ENCODE measurements at regions not wholly inside any gene's neighbourhood (a gene's known extent, or its start where the extent isn't known, plus 50 kb on each side); places are given as distances from the start of the nearest gene placed in this dataset.
"Not testable (repeated sequence)": the region's sequence is repeated elsewhere in the genome, so short reads cannot be mapped to it uniquely, and the experiment has no call there.

DNA sequence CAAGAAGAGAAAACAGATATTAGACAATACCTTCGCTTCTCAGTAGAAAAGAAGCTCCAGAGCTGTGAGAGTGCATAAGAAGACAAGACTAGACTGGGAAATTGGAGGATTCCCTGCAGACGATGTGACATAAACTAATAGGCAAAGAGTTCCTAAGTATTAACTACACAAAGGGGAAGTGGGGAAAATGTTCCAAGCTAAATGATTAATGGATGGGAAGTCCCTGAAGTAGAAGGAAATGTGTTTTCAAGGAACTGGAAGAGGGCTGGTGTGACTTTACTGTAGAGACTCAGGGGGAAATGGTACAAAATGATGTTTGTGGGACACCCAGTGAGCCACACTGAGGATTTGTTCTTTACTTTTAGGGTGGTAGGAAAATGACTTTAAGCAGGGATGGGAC is 69.7 kb upstream of the DCLK2 start:
- DNase-seq = no peak
- POLR2A ChIA-PET = no interaction called here

DNA sequence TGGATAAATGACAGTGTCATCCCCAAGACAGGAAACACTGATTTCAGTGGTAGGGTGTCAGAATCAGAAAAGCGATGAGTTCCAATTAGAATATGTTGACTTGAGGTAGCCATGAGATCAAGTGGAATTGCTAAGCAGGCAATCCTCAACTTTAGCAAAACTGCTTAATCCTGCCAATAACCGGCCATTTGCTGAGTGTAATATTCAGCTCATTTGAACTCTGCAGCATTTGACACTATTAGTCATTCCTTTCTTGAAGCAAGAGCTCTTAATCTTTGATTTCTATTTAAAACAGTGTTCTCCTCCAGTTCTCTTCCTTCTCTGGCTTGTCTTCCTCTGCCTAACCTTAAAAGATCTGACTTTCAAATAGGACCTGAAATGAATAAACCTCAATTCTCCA is 68.7 kb upstream of the DCLK2 start:
- H3K9me3 Mint-ChIP-seq = no peaks in the 10 kb centered on the region
- H3K4me3 Mint-ChIP-seq = no peak overlapping the region
- no peak overlapping the region for H3K4me3 ChIP-seq (ENCODE audit: low read length)
- CTCF ChIA-PET = interaction anchor here (0.6 to 1.0 kb wide), 2 partner anchors 9 to 858 kb away, joined by 3 to 4 read pairs; no protein-coding TSS in a partner anchor
- no peak for DNase-seq
- H3K36me3 ChIP-seq (ENCODE audit: insufficient read depth, low read length) = no peaks in the 10 kb centered on the region
- H3K9me3 ChIP-seq (ENCODE audit: low read length) = no peaks in the 10 kb centered on the region
- H3K36me3 Mint-ChIP-seq = no peaks in the 10 kb centered on the region
- no peaks in the 10 kb centered on the region for H3K27me3 ChIP-seq (ENCODE audit: insufficient read depth, low read length, poor library complexity, severe bottlenecking)
- H3K4me1 ChIP-seq (ENCODE audit: insufficient read depth, low read length) = no peaks in the 10 kb centered on the region
- no peaks in the 10 kb centered on the region for H3K4me1 Mint-ChIP-seq
- peaks cover 2 to 14% of the 10 kb centered on the region in 2 donors for H3K27me3 Mint-ChIP-seq
- no peak overlapping the region for H3K27ac Mint-ChIP-seq
- POLR2A ChIA-PET = no interaction called here
- H3K27ac ChIP-seq (ENCODE audit: low read depth, low read length) = no peak overlapping the region

More for the DNA sequence above, 69.7 kb upstream of the DCLK2 start:
- no peaks in the 10 kb centered on the region for H3K4me1 ChIP-seq (ENCODE audit: insufficient read depth, low read length)
- H3K27me3 ChIP-seq (ENCODE audit: insufficient read depth, low read length, poor library complexity, severe bottlenecking) = no peaks in the 10 kb centered on the region
- H3K27ac Mint-ChIP-seq = no peak overlapping the region
- no peaks in the 10 kb centered on the region for H3K4me1 Mint-ChIP-seq
- peaks cover 0 to 14% of the 10 kb centered on the region in 2 donors for H3K27me3 Mint-ChIP-seq
- no peak overlapping the region for H3K27ac ChIP-seq (ENCODE audit: low read depth, low read length)
- no peak overlapping the region for H3K4me3 ChIP-seq (ENCODE audit: low read length)
- H3K36me3 ChIP-seq (ENCODE audit: insufficient read depth, low read length) = no peaks in the 10 kb centered on the region
- H3K36me3 Mint-ChIP-seq = no peaks in the 10 kb centered on the region
- no peaks in the 10 kb centered on the region for H3K9me3 ChIP-seq (ENCODE audit: low read length)
- no peaks in the 10 kb centered on the region for H3K9me3 Mint-ChIP-seq
- no peak overlapping the region for H3K4me3 Mint-ChIP-seq
- CTCF ChIA-PET = interaction anchor here (0.7 to 1.0 kb wide), 2 partner anchors 10 to 859 kb away, joined by 3 to 4 read pairs; no protein-coding TSS in a partner anchor

DNA sequence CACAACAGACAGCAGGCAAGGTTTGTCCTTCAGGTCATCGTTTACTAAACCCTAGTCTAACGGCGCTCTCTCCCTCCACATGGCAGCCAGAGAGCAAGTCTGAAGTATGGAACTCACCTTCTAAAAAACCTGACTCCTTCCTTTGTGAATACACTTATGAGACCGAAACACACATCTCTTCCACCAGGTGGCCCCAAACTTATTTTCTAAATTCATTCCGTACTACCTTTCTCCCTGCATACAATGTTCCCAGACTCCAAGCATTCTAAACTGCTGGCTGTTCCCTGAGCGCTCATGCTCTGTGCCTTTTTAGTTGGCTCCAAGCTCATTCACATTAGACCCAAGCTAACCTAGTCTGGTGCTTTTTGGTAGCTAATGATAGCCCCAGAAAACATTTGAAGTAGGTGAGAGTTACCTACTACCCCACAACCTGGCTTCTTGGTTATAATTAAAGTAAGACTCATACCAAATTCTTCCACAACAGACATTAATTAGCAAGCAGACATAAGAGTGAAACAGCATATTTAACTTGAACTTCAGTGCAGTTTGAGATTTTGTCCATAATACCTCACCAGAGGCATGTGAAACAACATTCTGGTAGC is 67.6 kb upstream of the DCLK2 start:
- Mint-ChIP-seq H3K4me3 (no peak overlapping the region), H3K36me3 (no peaks in the 10 kb centered on the region), H3K27me3 (peaks cover 4 to 19% of the 10 kb centered on the region in 2 donors), H3K4me1 (no peaks in the 10 kb centered on the region), H3K27ac (no peak overlapping the region), H3K9me3 (no peaks in the 10 kb centered on the region)
- DNase-seq = no peak
- Histone ChIP-seq H3K4me3 (ENCODE audit: low read length) (no peak overlapping the region), H3K4me1 (ENCODE audit: insufficient read depth, low read length) (no peaks in the 10 kb centered on the region), H3K36me3 (ENCODE audit: insufficient read depth, low read length) (no peaks in the 10 kb centered on the region), H3K27me3 (ENCODE audit: insufficient read depth, low read length, poor library complexity, severe bottlenecking) (no peaks in the 10 kb centered on the region), H3K27ac (ENCODE audit: low read depth, low read length) (no peak overlapping the region), H3K9me3 (ENCODE audit: low read length) (no peaks in the 10 kb centered on the region)
- ChIA-PET CTCF (no interaction called here), POLR2A (no interaction called here)

DNA sequence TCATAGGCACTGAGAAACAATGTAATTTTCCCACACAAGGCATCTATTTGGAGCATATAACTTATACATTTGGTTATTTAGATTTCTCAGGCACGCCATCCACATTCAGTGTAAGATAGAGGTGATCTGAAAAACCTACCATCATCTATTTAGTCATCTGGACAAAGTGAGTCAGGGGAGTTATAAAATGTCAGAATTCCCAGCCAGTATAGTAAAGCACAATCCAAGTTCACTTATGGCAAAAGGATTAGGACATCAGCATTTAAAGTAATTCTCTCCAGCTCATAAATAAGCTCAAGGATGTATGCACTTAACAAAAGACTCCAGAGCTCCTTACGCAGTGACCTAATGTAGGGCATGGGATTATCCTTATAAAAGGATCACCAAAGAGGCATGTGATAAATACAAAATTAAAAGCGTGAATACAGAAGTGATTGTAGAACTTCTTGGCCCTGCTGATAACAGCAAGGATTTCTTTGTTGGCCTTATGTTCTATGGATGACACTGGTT is 65.3 kb upstream of the DCLK2 start:
- no peaks in the 10 kb centered on the region for H3K9me3 ChIP-seq (ENCODE audit: low read length)
- H3K27me3 ChIP-seq (ENCODE audit: insufficient read depth, low read length, poor library complexity, severe bottlenecking) = no peaks in the 10 kb centered on the region
- CTCF ChIA-PET = no interaction called here
- Mint-ChIP-seq H3K27ac (no peak overlapping the region), H3K4me3 (no peak overlapping the region), H3K4me1 (no peaks in the 10 kb centered on the region), H3K27me3 (peaks cover 12 to 22% of the 10 kb centered on the region in 2 donors), H3K36me3 (no peaks in the 10 kb centered on the region), H3K9me3 (peaks cover 0 to 3% (median 0%) of the 10 kb centered on the region in 5 donors)
- no peak overlapping the region for H3K4me3 ChIP-seq (ENCODE audit: low read length)
- POLR2A ChIA-PET = no interaction called here
- H3K27ac ChIP-seq (ENCODE audit: low read depth, low read length) = no peak overlapping the region
- H3K36me3 ChIP-seq (ENCODE audit: insufficient read depth, low read length) = no peaks in the 10 kb centered on the region
- DNase-seq = no peak
- H3K4me1 ChIP-seq (ENCODE audit: insufficient read depth, low read length) = no peaks in the 10 kb centered on the region

GRCh38 chr4:150015910-150016309 is 62.3 kb upstream of the DCLK2 start:
- H3K4me1 ChIP-seq (ENCODE audit: insufficient read depth, low read length); CTCF ChIA-PET: not testable (repeated sequence)

GRCh38 chr4:150016621-150017020 is 61.6 kb upstream of the DCLK2 start:
- H3K9me3 Mint-ChIP-seq; H3K27me3 ChIP-seq (ENCODE audit: insufficient read depth, low read length, poor library complexity, severe bottlenecking); H3K36me3 Mint-ChIP-seq; POLR2A ChIA-PET; H3K27ac Mint-ChIP-seq; DNase-seq; H3K4me3 Mint-ChIP-seq; H3K4me1 ChIP-seq (ENCODE audit: insufficient read depth, low read length); H3K9me3 ChIP-seq (ENCODE audit: low read length); CTCF ChIA-PET; H3K4me3 ChIP-seq (ENCODE audit: low read length); H3K4me1 Mint-ChIP-seq; H3K36me3 ChIP-seq (ENCODE audit: insufficient read depth, low read length); H3K27ac ChIP-seq (ENCODE audit: low read depth, low read length): not testable (repeated sequence)
- peaks cover 23 to 34% of the 10 kb centered on the region in 2 donors for H3K27me3 Mint-ChIP-seq

More at GRCh38 chr4:150015910-150016309, 62.3 kb upstream of the DCLK2 start:
- POLR2A ChIA-PET; H3K36me3 Mint-ChIP-seq; H3K36me3 ChIP-seq (ENCODE audit: insufficient read depth, low read length); H3K9me3 ChIP-seq (ENCODE audit: low read length); H3K27me3 ChIP-seq (ENCODE audit: insufficient read depth, low read length, poor library complexity, severe bottlenecking); DNase-seq; H3K27ac Mint-ChIP-seq; H3K27ac ChIP-seq (ENCODE audit: low read depth, low read length); H3K4me1 Mint-ChIP-seq; H3K9me3 Mint-ChIP-seq; H3K4me3 ChIP-seq (ENCODE audit: low read length); H3K4me3 Mint-ChIP-seq: not testable (repeated sequence)
- peaks cover 19 to 34% of the 10 kb centered on the region in 2 donors for H3K27me3 Mint-ChIP-seq

GRCh38 chr4:150018257-150018656 is 60.0 kb upstream of the DCLK2 start:
- H3K4me1 ChIP-seq (ENCODE audit: insufficient read depth, low read length) = no peaks in the 10 kb centered on the region
- Mint-ChIP-seq H3K27me3 (peaks cover 23 to 43% of the 10 kb centered on the region in 2 donors), H3K4me1 (no peaks in the 10 kb centered on the region), H3K27ac (no peak overlapping the region), H3K4me3 (no peak overlapping the region), H3K36me3 (no peaks in the 10 kb centered on the region), H3K9me3 (peaks cover 0 to 6% (median 3%) of the 10 kb centered on the region in 5 donors)
- no peak for DNase-seq
- no peaks in the 10 kb centered on the region for H3K36me3 ChIP-seq (ENCODE audit: insufficient read depth, low read length)
- ChIA-PET CTCF (interaction anchor here (0.7 kb wide), 1 partner anchor 9 kb away, joined by 4 read pairs; no protein-coding TSS in a partner anchor), POLR2A (no interaction called here)
- no peak overlapping the region for H3K4me3 ChIP-seq (ENCODE audit: low read length)
- H3K9me3 ChIP-seq (ENCODE audit: low read length) = no peaks in the 10 kb centered on the region
- no peaks in the 10 kb centered on the region for H3K27me3 ChIP-seq (ENCODE audit: insufficient read depth, low read length, poor library complexity, severe bottlenecking)
- H3K27ac ChIP-seq (ENCODE audit: low read depth, low read length) = no peak overlapping the region

GRCh38 chr4:150021483-150021882 is 56.8 kb upstream of the DCLK2 start:
- Mint-ChIP-seq H3K9me3 (peaks cover 0 to 14% (median 5%) of the 10 kb centered on the region in 5 donors), H3K27ac (no peak overlapping the region), H3K27me3 (peaks cover 17 to 33% of the 10 kb centered on the region in 2 donors), H3K4me1 (no peaks in the 10 kb centered on the region), H3K36me3 (no peaks in the 10 kb centered on the region), H3K4me3 (no peak overlapping the region)
- no peaks in the 10 kb centered on the region for H3K36me3 ChIP-seq (ENCODE audit: insufficient read depth, low read length)
- ChIA-PET POLR2A (no interaction called here), CTCF (no interaction called here)
- no peak overlapping the region for H3K4me3 ChIP-seq (ENCODE audit: low read length)
- no peaks in the 10 kb centered on the region for H3K27me3 ChIP-seq (ENCODE audit: insufficient read depth, low read length, poor library complexity, severe bottlenecking)
- DNase-seq = no peak
- no peaks in the 10 kb centered on the region for H3K9me3 ChIP-seq (ENCODE audit: low read length)
- H3K27ac ChIP-seq (ENCODE audit: low read depth, low read length) = no peak overlapping the region
- no peaks in the 10 kb centered on the region for H3K4me1 ChIP-seq (ENCODE audit: insufficient read depth, low read length)
